Astrocyte (in vitro differentiated cells and primary cell): ENCODE measurements at regions not wholly inside any gene's neighbourhood (a gene's known extent, or its start where the extent isn't known, plus 50 kb on each side); places are given as distances from the start of the nearest gene placed in this dataset.
"Not testable (repeated sequence)": the region's sequence is repeated elsewhere in the genome, so short reads cannot be mapped to it uniquely, and the experiment has no call there.

Source experiments
- DNase-seq: peaks from one replicate; pipeline ENCODE4 v3.0.0-alpha.2; 2010; ENCODE audit warnings: low read depth
- FAIRE-seq: peaks from 2 replicates; lab custom pipeline; 2011; peaks lifted over from hg19 to GRCh38; lab: Jason Lieb, UNC
- H2AFZ ChIP-seq: 2 replicates; pipeline ENCODE4 v1.6.0; 2012; ENCODE audit warnings: low read depth, low read length, inconsistent platforms
- H3K27ac ChIP-seq: 2 replicates; pipeline ENCODE4 v1.5.1; 2011; ENCODE audit warnings: low read depth, low read length, inconsistent platforms
- H3K27me3 ChIP-seq: 2 replicates; pipeline ENCODE4 v1.6.0; 2011; ENCODE audit warnings: low read length, inconsistent platforms; ENCODE audit not compliant: insufficient read depth
- H3K36me3 ChIP-seq: 2 replicates; pipeline ENCODE4 v1.5.1; 2011; ENCODE audit warnings: low read length, inconsistent platforms; ENCODE audit not compliant: insufficient read depth
- H3K4me1 ChIP-seq: 2 replicates; pipeline ENCODE4 v1.5.1; 2011; ENCODE audit warnings: low read length, inconsistent platforms; ENCODE audit not compliant: insufficient read depth
- H3K4me2 ChIP-seq: 2 replicates; pipeline ENCODE4 v1.6.0; 2012; ENCODE audit warnings: low read length, inconsistent platforms
- H3K4me3 ChIP-seq: 2 replicates; pipeline ENCODE4 v1.5.1; 2011; ENCODE audit warnings: low read depth, mild to moderate bottlenecking, low read length, inconsistent platforms; ENCODE audit not compliant: insufficient read depth
- H3K79me2 ChIP-seq: 2 replicates; pipeline ENCODE4 v1.6.0; 2012; ENCODE audit warnings: mild to moderate bottlenecking, low read length, inconsistent platforms; ENCODE audit not compliant: insufficient read depth
- H3K9ac ChIP-seq: 2 replicates; pipeline ENCODE4 v1.6.0; 2012; ENCODE audit warnings: mild to moderate bottlenecking, low read length, inconsistent platforms
- H3K9me3 ChIP-seq: 2 replicates; pipeline ENCODE4 v1.5.1; 2012; ENCODE audit warnings: low read depth, mild to moderate bottlenecking, low read length, inconsistent platforms; ENCODE audit not compliant: insufficient read depth
- H4K20me1 ChIP-seq: 2 replicates; pipeline ENCODE4 v1.6.0; 2012; ENCODE audit warnings: low read length, inconsistent platforms; ENCODE audit not compliant: insufficient read depth
- H3K27ac Mint-ChIP-seq: one replicate; pipeline ENCODE4 v1.8.0; 2021; ENCODE audit warnings: mild to moderate bottlenecking, mixed read lengths; ENCODE audit not compliant: unreplicated experiment
- H3K27me3 Mint-ChIP-seq: one replicate; pipeline ENCODE4 v1.8.0; 2021; ENCODE audit warnings: low read depth, mixed read lengths; ENCODE audit not compliant: unreplicated experiment
- H3K36me3 Mint-ChIP-seq: one replicate; pipeline ENCODE4 v1.8.0; 2021; ENCODE audit warnings: low read depth, mixed read lengths; ENCODE audit not compliant: unreplicated experiment
- H3K4me1 Mint-ChIP-seq: one replicate; pipeline ENCODE4 v1.8.0; 2021; ENCODE audit warnings: low read depth, mixed read lengths; ENCODE audit not compliant: unreplicated experiment
- H3K4me3 Mint-ChIP-seq: one replicate; pipeline ENCODE4 v1.8.0; 2021; ENCODE audit warnings: mild to moderate bottlenecking, moderate library complexity, mixed read lengths; ENCODE audit not compliant: unreplicated experiment
- H3K9me3 Mint-ChIP-seq: one replicate; pipeline ENCODE4 v1.8.0; 2021; ENCODE audit warnings: mild to moderate bottlenecking, mixed read lengths; ENCODE audit not compliant: unreplicated experiment
- EZH2 ChIP-seq: IDR thresholded peaks from 2 replicates; pipeline ENCODE4 v1.6.1; 2012; ENCODE audit warnings: mild to moderate bottlenecking, low read length, inconsistent platforms; ENCODE audit not compliant: insufficient read depth
- TF ChIP-seq, protein P1 (sequence below): IDR thresholded peaks from 2 replicates; pipeline ENCODE4 v1.5.1; 2011; ENCODE audit warnings: low read depth, mild to moderate bottlenecking, inconsistent platforms, low read length, moderate library complexity; ENCODE audit not compliant: insufficient read depth

DNA sequence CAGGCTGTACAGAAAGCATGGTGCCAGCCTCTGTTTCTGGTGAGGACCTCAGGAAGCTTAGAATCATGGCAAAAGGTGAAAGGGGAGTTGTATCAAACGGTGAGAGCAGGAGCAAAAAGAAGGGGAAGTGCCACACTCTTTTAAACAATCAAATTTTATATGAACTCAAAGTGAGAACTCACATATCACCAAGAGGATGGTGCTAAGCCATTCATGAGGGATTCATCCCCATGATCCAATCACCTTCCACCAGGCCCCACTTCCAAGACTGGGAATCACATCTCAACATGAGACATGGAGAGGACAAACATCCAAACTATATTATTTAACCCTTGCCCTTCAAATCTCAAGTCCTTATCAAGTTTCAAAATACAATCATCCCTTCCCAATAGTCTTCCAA lies 836.7 kb downstream of the SLITRK5 start:
- no peak overlapping the region for H3K4me3 ChIP-seq
- H3K9me3 ChIP-seq, result peaks cover 14% of the 10 kb centered on the region
- no peak overlapping the region for H3K4me2 ChIP-seq
- Mint-ChIP-seq H3K4me1 (no peaks in the 10 kb centered on the region), H3K36me3 (no peaks in the 10 kb centered on the region), H3K27me3 (no peaks in the 10 kb centered on the region), H3K27ac (no peak overlapping the region), H3K9me3 (peaks cover 29% of the 10 kb centered on the region), H3K4me3 (no peak overlapping the region)
- no peaks in the 10 kb centered on the region for H3K27me3 ChIP-seq
- DNase-seq (no peak), FAIRE-seq (no peak)
- H4K20me1 ChIP-seq, result no peaks in the 10 kb centered on the region
- no peak overlapping the region for H2AFZ ChIP-seq
- H3K79me2 ChIP-seq, result no peaks in the 10 kb centered on the region
- no peak overlapping the region for H3K27ac ChIP-seq
- H3K9ac ChIP-seq, result no peak overlapping the region
- TF ChIP-seq, protein P1, sequence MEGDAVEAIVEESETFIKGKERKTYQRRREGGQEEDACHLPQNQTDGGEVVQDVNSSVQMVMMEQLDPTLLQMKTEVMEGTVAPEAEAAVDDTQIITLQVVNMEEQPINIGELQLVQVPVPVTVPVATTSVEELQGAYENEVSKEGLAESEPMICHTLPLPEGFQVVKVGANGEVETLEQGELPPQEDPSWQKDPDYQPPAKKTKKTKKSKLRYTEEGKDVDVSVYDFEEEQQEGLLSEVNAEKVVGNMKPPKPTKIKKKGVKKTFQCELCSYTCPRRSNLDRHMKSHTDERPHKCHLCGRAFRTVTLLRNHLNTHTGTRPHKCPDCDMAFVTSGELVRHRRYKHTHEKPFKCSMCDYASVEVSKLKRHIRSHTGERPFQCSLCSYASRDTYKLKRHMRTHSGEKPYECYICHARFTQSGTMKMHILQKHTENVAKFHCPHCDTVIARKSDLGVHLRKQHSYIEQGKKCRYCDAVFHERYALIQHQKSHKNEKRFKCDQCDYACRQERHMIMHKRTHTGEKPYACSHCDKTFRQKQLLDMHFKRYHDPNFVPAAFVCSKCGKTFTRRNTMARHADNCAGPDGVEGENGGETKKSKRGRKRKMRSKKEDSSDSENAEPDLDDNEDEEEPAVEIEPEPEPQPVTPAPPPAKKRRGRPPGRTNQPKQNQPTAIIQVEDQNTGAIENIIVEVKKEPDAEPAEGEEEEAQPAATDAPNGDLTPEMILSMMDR, result no peak
- no peak for TF ChIP-seq EZH2
- no peaks in the 10 kb centered on the region for H3K36me3 ChIP-seq
- no peaks in the 10 kb centered on the region for H3K4me1 ChIP-seq

DNA sequence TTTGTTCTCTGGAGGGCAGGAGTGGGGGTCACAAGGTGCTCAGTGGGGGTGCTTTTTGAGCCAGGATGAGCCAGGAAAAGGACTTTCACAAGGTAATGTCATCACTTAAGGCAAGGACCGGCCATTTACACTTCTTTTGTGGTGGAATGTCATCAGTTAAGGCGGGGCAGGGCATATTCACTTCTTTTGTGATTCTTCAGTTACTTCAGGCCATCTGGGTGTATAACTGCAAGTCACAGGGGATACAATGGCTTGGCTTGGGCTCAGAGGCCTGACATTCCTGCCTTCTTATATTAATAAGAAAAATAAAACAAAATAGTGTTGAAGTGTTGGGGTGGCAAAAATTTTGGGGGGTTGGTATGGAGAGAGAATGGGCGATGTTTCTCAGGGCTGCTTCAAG lies 841.8 kb downstream of the SLITRK5 start:
- FAIRE-seq, H3K9me3 ChIP-seq, H3K4me3 ChIP-seq, H3K9ac ChIP-seq, H3K27ac ChIP-seq, H3K27me3 Mint-ChIP-seq, H3K27ac Mint-ChIP-seq, H2AFZ ChIP-seq, H3K36me3 ChIP-seq, DNase-seq, H3K4me1 Mint-ChIP-seq, H4K20me1 ChIP-seq, H3K4me3 Mint-ChIP-seq, H3K36me3 Mint-ChIP-seq, H3K4me2 ChIP-seq, H3K27me3 ChIP-seq, H3K4me1 ChIP-seq, H3K79me2 ChIP-seq: not testable (repeated sequence)
- peaks cover 17% of the 10 kb centered on the region for H3K9me3 Mint-ChIP-seq

GRCh38 chr13:88526186-88526852 lies 855.1 kb downstream of the SLITRK5 start:
- H3K36me3 ChIP-seq, result no peaks in the 10 kb centered on the region
- TF ChIP-seq, protein P1, result no peak
- TF ChIP-seq EZH2, result no peak
- no peak overlapping the region for H3K9ac ChIP-seq
- no peaks in the 10 kb centered on the region for H3K36me3 Mint-ChIP-seq
- no peaks in the 10 kb centered on the region for H3K4me1 ChIP-seq
- no peak for FAIRE-seq
- H3K27ac ChIP-seq, result no peak overlapping the region
- no peak overlapping the region for H3K4me3 ChIP-seq
- no peaks in the 10 kb centered on the region for H3K9me3 ChIP-seq
- no peaks in the 10 kb centered on the region for H3K79me2 ChIP-seq
- H4K20me1 ChIP-seq, result no peaks in the 10 kb centered on the region
- H3K4me1 Mint-ChIP-seq, result no peaks in the 10 kb centered on the region
- H3K4me3 Mint-ChIP-seq, result no peak overlapping the region
- no peak overlapping the region for H3K4me2 ChIP-seq
- DNase-seq, result no peak
- no peak overlapping the region for H2AFZ ChIP-seq
- no peaks in the 10 kb centered on the region for H3K27me3 ChIP-seq
- no peak overlapping the region for H3K27ac Mint-ChIP-seq
- H3K27me3 Mint-ChIP-seq, result no peaks in the 10 kb centered on the region
- peaks cover 3% of the 10 kb centered on the region for H3K9me3 Mint-ChIP-seq
